ENCODE measurements at regions not wholly inside any gene's neighbourhood (a gene's known extent, or its start where the extent isn't known, plus 50 kb on each side); places are given as distances from the start of the nearest gene placed in this dataset.

DNA sequence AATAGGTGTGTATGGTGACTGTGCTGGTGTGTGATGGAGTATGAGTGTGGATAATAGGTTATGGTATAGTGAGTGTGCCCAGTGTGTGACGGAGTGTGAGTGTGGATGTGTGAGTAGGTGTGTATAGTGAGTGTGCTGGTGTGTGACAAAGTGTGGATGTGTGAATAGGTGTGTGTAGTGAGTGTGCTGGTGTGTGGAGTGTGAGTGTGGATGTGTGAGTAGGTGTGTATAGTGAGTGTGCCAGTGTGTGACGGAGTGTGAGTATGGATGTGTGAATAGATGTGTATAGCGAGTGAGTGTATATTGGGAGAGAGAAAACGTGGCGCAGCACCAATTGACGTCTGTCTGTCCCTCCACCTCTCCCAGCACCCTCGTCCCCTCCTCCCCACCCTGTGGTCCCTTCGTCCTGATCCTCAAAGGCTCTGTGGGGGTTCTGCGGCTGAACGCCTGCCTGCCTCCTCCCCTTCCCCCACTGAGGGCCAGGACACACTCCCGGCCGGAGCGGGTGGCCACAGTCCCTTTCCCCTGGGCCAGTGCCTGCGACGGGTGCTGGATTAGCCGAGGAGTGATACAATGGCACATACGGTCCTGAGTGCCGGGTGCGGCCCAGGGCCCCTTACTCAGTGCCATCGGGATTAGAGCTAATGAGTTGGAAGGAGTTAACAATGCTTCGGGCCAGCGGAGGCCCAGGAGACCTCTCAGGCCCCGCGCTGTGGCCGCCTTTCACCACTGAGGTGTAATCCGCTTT is 160.0 kb downstream of the MRM1 start:
- TF ChIP-seq ZNF274 (IDR thresholded peaks at IDR 0.05; ENCODE audit: low read depth, low read length) = no peak
- no peak for TF ChIP-seq YY1 (IDR thresholded peaks at IDR 0.05; ENCODE audit: insufficient read depth, insufficient read length)

All from NT2/D1 (cell line).